Fibroblast of pulmonary artery (primary cell): ENCODE measurements at regions not wholly inside any gene's neighbourhood (a gene's known extent, or its start where the extent isn't known, plus 50 kb on each side); places are given as distances from the start of the nearest gene placed in this dataset.

Experiments
- DNase-seq: peaks from one replicate; pipeline ENCODE4 v3.0.0-alpha.2; 2010; ENCODE audit warnings: low read depth
- H3K4me3 ChIP-seq: replicated peaks from 2 replicates; pipeline ENCODE4 v1.5.1; 2011; ENCODE audit warnings: low read depth, mild to moderate bottlenecking, control low read depth, low read length, moderate library complexity
- TF ChIP-seq, protein P1 (sequence below): IDR thresholded peaks from 2 replicates; pipeline ENCODE4 v1.5.1; 2011; ENCODE audit warnings: mild to moderate bottlenecking, control low read depth, low read length, inconsistent platforms; ENCODE audit errors: missing control alignments

DNA sequence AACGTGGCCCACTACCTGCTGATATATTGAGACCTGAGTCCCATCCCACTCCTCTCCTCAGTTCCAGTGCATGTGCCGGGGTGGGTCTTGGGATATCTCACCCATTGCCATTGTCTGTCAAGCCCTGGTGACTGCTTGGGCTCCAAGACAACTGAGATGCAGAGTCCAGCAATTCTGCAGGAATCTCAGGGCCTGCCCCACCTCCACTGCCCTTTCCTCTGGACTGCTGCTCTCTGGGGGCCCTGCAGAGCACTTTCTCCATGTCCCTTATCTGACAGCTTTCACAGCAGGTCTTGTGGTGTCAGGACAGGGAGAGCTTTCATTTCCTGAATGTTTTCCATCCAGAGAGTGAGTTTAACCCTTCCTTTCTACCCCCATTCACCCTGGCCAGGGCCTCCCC is 152.9 kb downstream of the ARL4C start:
- H3K4me3 ChIP-seq, result no peak overlapping the region
- TF ChIP-seq, protein P1, sequence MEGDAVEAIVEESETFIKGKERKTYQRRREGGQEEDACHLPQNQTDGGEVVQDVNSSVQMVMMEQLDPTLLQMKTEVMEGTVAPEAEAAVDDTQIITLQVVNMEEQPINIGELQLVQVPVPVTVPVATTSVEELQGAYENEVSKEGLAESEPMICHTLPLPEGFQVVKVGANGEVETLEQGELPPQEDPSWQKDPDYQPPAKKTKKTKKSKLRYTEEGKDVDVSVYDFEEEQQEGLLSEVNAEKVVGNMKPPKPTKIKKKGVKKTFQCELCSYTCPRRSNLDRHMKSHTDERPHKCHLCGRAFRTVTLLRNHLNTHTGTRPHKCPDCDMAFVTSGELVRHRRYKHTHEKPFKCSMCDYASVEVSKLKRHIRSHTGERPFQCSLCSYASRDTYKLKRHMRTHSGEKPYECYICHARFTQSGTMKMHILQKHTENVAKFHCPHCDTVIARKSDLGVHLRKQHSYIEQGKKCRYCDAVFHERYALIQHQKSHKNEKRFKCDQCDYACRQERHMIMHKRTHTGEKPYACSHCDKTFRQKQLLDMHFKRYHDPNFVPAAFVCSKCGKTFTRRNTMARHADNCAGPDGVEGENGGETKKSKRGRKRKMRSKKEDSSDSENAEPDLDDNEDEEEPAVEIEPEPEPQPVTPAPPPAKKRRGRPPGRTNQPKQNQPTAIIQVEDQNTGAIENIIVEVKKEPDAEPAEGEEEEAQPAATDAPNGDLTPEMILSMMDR, result no peak
- no peak for DNase-seq

DNA sequence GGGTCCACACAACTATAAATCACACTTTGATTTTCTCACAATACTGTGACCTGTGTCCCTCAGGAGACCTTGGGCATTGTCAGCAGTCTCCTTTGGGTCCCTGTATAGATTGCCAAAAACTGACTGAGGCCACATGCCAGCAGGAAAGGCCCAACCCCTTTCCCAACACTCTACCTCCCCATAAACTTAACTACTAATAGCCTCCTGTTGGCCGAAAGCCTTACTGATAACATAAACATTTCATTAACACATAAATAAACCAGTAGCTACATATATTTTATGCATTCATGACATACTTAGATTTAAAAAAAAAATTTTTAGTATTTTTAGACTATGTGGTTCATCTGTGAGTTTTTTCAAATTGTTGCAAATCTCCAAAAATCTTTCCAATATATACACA is 153.5 kb downstream of the ARL4C start:
- DNase-seq, result no peak
- TF ChIP-seq, protein P1, result no peak
- H3K4me3 ChIP-seq, result no peak overlapping the region

DNA sequence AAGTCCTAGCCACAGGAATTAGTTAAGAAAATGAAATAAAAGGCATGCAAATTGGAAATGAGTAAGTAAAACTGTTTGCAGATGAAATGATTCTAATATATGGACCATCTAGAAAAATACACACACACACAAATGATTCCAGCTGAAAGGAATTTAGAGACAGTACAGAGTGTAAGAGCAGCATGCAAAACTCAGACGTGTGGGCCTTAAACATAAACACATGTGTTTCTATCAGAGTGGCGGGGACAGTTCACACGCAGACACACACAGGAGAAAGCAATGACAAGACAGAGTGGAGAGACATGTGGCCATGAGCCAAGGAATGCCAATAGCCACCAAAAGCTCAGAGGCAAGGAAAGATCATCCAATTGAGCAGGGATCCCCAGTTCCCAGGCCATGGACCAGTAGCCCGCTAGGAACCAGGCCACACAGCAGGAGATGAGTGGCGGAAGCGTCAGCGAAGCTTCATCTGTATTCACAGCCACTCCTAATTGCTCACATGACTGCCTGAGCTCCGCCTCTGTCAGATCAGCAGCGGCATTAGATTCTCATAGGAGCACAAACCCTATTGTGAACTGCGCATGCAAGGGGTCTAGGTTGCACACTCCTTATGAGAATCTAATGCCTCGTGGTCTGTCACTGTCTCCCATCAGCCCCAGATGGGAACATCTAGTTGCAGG is 155.4 kb downstream of the ARL4C start:
- TF ChIP-seq, protein P1, result no peak
- DNase-seq, result no peak
- H3K4me3 ChIP-seq, result no peak overlapping the region

DNA sequence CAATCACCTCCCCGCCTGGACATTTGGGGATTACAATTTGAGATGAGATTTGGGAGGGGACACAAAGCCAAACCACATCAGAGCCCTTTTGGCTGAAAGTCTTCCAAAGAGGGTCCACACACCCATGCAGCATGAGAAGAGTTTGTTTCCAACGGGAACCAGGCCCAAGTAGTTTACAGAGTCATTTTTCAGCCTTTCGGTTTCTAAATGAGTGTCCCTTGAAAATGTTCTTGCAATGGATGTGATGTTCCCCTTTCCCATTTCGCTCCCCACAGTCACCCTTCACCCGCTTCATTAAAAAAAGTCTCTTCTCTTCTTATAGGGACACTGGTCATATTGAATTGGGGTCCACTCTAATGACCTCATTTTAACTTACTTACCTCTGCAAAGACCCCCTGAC is 157.4 kb downstream of the ARL4C start:
- H3K4me3 ChIP-seq, result no peak overlapping the region
- TF ChIP-seq, protein P1, result no peak
- DNase-seq, result no peak

DNA sequence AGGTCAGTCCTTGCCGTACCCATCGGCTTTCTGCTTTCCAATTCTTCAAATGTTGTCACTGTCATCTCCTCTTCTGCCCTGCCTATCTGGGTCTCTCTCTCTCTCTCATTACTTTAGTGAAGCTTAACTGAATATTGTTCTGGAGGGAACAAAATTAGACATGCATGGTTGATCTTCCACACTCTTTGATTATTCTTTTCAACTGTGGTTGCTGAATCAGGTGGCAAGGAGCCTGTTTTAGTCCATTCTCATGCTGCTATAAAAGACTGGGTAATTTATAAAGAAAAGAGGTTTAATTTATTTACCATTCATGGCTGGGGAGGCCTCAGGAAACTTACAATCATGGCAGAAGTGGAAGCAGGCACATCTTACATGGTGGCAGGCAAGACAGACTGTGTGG is 157.9 kb downstream of the ARL4C start:
- DNase-seq, result no peak
- H3K4me3 ChIP-seq, result no peak overlapping the region
- TF ChIP-seq, protein P1, result no peak

DNA sequence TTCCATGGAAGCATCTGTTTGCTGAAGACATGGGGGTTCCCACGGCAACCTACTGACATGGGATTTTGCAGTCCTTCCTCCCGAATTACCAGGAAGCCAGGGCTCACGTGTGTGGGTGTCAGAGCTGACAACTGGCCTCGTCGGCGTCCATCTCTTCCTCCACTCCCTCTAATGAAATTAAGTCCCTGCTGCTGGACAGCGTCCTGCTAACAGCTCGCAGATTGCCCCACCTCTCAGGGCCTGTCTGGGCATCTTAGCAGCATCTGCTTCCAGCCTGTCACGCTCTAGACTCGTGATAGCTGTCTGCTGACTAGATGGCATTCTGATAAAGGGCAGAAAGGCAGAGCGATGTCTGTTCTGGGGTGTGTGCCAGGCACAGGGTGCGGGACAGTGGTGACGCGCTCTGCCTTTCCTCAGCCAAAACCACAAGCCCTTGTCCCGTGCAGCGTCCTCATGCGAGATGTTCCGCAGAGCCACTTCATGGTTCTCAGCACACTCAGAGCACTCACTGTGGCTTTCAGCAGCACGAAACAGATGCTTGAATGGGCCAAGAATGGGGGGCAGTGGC is 161.1 kb downstream of the ARL4C start:
- peak; percentile 69 for DNase-seq
- TF ChIP-seq, protein P1, result no peak
- H3K4me3 ChIP-seq, result no peak overlapping the region

DNA sequence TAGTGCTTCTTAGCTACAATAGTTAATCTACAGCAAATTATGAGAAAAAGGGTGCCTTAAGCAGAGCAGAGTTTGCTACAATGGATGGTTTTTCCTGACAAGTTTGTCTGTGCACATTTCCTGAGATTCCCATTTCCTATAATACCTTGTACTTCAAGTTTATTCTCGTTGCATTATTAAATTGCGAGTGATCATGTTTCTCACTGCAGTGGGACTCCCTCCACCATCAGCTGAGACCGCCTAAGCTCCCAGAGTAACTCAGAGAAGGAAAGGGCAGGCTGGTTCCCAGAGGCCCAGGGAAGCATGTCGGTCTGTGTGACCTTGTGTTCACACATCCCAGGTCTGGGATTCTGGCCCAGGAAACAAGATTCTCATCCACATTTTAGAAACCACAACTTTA is 162.1 kb downstream of the ARL4C start:
- DNase-seq, result no peak
- TF ChIP-seq, protein P1, result no peak
- no peak overlapping the region for H3K4me3 ChIP-seq
